A549 (cell line): ENCODE measurements at regions not wholly inside any gene's neighbourhood (a gene's known extent, or its start where the extent isn't known, plus 50 kb on each side); places are given as distances from the start of the nearest gene placed in this dataset.

Source experiments
- ATAC-seq, 2 experiments: fragments of 200-7000 bp in 1 of 2; fragments of >200 bp in 1 of 2; cut with Nextera tagmentation in 1 of 2; cut with Tn5 transposase in 1 of 2; 3 replicates each; pipeline versions ENCODE4 v1.8.0 to v1.9.1; 2018 to 2020; ENCODE audit warnings: mild to moderate bottlenecking in 1 of 2, moderate library complexity in 1 of 2
- CTCF ChIA-PET: fragments of 300-600 bp; sonication (Branson Sonifier 250); formaldehyde crosslinking; extraction: SDS; loops from one replicate; lab custom pipeline; 2021; ENCODE audit warnings: antibody characterized with exemption, inconsistent platforms; lab: Yijun Ruan, JAX
- POLR2A ChIA-PET: fragments of 350-600 bp; formaldehyde crosslinking; extraction: SDS; loops from one replicate; lab custom pipeline; 2021; ENCODE audit warnings: antibody characterized with exemption, inconsistent platforms; lab: Yijun Ruan, JAX
- DNase-seq, 2 experiments: peaks; one replicate each; pipeline versions ENCODE4 v3.0.0 to v3.0.0-alpha.2; 2011 to 2016; ENCODE audit warnings: low read depth in 1 of 2, low spot score in 1 of 2
- FAIRE-seq: peaks from 2 replicates; lab custom pipeline; 2011; peaks lifted over from hg19 to GRCh38; lab: Jason Lieb, UNC
- H3K27ac ChIP-seq, 2 experiments: fragments of >200 bp; sonication (Bioruptor Twin); formaldehyde crosslinking; 3 replicates each; pipeline ENCODE4 v1.5.1; 2016 to 2017
- H3K4me1 ChIP-seq: fragments of >200 bp; sonication (Bioruptor Twin); formaldehyde crosslinking; 3 replicates; pipeline ENCODE4 v1.6.1; 2016
- H3K4me2 ChIP-seq: fragments of >200 bp; sonication (Bioruptor Twin); formaldehyde crosslinking; 3 replicates; pipeline ENCODE4 v1.6.1; 2016
- H3K4me3 ChIP-seq: fragments of >200 bp; sonication (Bioruptor Twin); formaldehyde crosslinking; 3 replicates; pipeline ENCODE4 v1.5.1; 2016
- H3K9me3 ChIP-seq: fragments of >200 bp; sonication (Bioruptor Twin); formaldehyde crosslinking; 3 replicates; pipeline ENCODE4 v1.6.1; 2016
- CBX8 ChIP-seq: fragments of 200-600 bp; sonication (generic); IDR thresholded peaks from 2 replicates; pipeline ENCODE4 v1.6.1; 2016
- CEBPB ChIP-seq, 2 experiments: fragments of >200 bp in 1 of 2; sonication (Bioruptor Twin) in 1 of 2; formaldehyde crosslinking in 1 of 2; IDR thresholded peaks; 2 replicates each; pipeline ENCODE4 v1.6.1; 2012 to 2016
- CHD2 ChIP-seq: fragments of 150-350 bp; IDR thresholded peaks from 2 replicates; pipeline ENCODE4 v1.6.1; 2014; ENCODE audit warnings: low read length; ENCODE audit not compliant: partially characterized antibody
- CHD4 ChIP-seq: fragments of 200-600 bp; sonication (generic); IDR thresholded peaks from 2 replicates; pipeline ENCODE4 v1.6.1; 2016; ENCODE audit warnings: antibody characterized with exemption, mild to moderate bottlenecking, borderline replicate concordance
- EHMT2 ChIP-seq: fragments of 200-600 bp; sonication (generic); IDR thresholded peaks from 2 replicates; pipeline ENCODE4 v1.6.1; 2016; ENCODE audit warnings: antibody characterized with exemption, low read depth, mild to moderate bottlenecking, moderate library complexity
- ELK1 ChIP-seq: fragments of 150-350 bp; IDR thresholded peaks from 2 replicates; pipeline ENCODE4 v1.6.1; 2014; ENCODE audit warnings: low read depth, mild to moderate bottlenecking, low read length
- EP300 ChIP-seq, 2 experiments: fragments of >200 bp; sonication (Bioruptor Twin); formaldehyde crosslinking; IDR thresholded peaks; 2 replicates in 1 of 2; 3 replicates in 1 of 2; pipeline ENCODE4 v1.6.1; 2016 to 2017
- FOSB ChIP-seq: fragments of 250-450 bp; sonication (Bioruptor Pico); IDR thresholded peaks from 2 replicates; pipeline ENCODE4 v1.5.0; 2020; ENCODE audit warnings: mild to moderate bottlenecking, moderate library complexity
- HDAC2 ChIP-seq: fragments of 200-600 bp; sonication (generic); IDR thresholded peaks from 2 replicates; pipeline ENCODE4 v1.6.1; 2016
- HES2 ChIP-seq: fragments of >200 bp; sonication (Bioruptor Twin); formaldehyde crosslinking; IDR thresholded peaks from 2 replicates; pipeline ENCODE4 v1.6.1; 2016
- HMGXB4 ChIP-seq: fragments of 250-450 bp; sonication (Bioruptor Pico); IDR thresholded peaks from 2 replicates; pipeline ENCODE4 v1.5.0; 2021; ENCODE audit warnings: mild to moderate bottlenecking, moderate library complexity, borderline replicate concordance
- HOXA7 ChIP-seq: fragments of 250-450 bp; sonication (Bioruptor Pico); IDR thresholded peaks from 2 replicates; pipeline ENCODE4 v1.5.0; 2020; ENCODE audit warnings: mild to moderate bottlenecking, moderate library complexity
- MAFK ChIP-seq: fragments of 450-650 bp; IDR thresholded peaks from 2 replicates; pipeline ENCODE4 v1.6.1; 2014; ENCODE audit not compliant: partially characterized antibody
- MYC ChIP-seq: IDR thresholded peaks from 2 replicates; pipeline ENCODE4 v1.6.1; 2012; ENCODE audit warnings: mild to moderate bottlenecking, inconsistent platforms, low read length, improper control_type of control experiment, borderline replicate concordance
- NR3C1 ChIP-seq: fragments of >200 bp; sonication (Bioruptor Twin); formaldehyde crosslinking; IDR thresholded peaks from 3 replicates; pipeline ENCODE4 v1.6.1; 2017
- POLR2A ChIP-seq: IDR thresholded peaks from 2 replicates; pipeline ENCODE4 v1.6.1; 2012; ENCODE audit warnings: mild to moderate bottlenecking, low read length
- RAD21 ChIP-seq, 2 experiments: fragments of >200 bp in 1 of 2; sonication (Bioruptor Twin) in 1 of 2; formaldehyde crosslinking in 1 of 2; IDR thresholded peaks in 1 of 2; conservative IDR thresholded peaks in 1 of 2; 2 replicates in 1 of 2; 3 replicates in 1 of 2; pipeline ENCODE4 v1.6.1; 2012 to 2018; ENCODE audit warnings: inconsistent platforms in 1 of 2
- RCOR1 ChIP-seq: fragments of 150-350 bp; IDR thresholded peaks from 2 replicates; pipeline ENCODE4 v1.6.1; 2014; ENCODE audit warnings: antibody characterized with exemption, low read length, low read depth
- SMC3 ChIP-seq: fragments of >200 bp; sonication (Bioruptor Twin); formaldehyde crosslinking; IDR thresholded peaks from 3 replicates; pipeline ENCODE4 v1.6.1; 2018; ENCODE audit warnings: inconsistent platforms
- SREBF2 ChIP-seq: fragments of 450-650 bp; IDR thresholded peaks from 2 replicates; pipeline ENCODE4 v1.6.1; 2014; ENCODE audit warnings: mild to moderate bottlenecking, moderate library complexity
- TFCP2L1 ChIP-seq: fragments of 250-450 bp; sonication (Bioruptor Pico); IDR thresholded peaks from 2 replicates; pipeline ENCODE4 v1.5.0; 2021; ENCODE audit warnings: mild to moderate bottlenecking
- TP53 ChIP-seq: fragments of 250-450 bp; sonication (Bioruptor Pico); IDR thresholded peaks from 2 replicates; pipeline ENCODE4 v1.5.0; 2021; ENCODE audit warnings: mild to moderate bottlenecking, moderate library complexity
- ZFP36 ChIP-seq: fragments of 450-650 bp; IDR thresholded peaks from 2 replicates; pipeline ENCODE4 v1.6.1; 2014; ENCODE audit warnings: borderline replicate concordance; ENCODE audit not compliant: partially characterized antibody
- WGBS: methylation state at CpG from one replicate; pipeline ENCODE4 v1.1.6; 2017; ENCODE audit errors: missing lambda C conversion rate; 5-methylcytosine and 5-hydroxymethylcytosine counted together
- TF ChIP-seq, protein P1 (sequence below): fragments of 200-600 bp; sonication (generic); IDR thresholded peaks from 2 replicates; pipeline ENCODE4 v1.6.1; 2016; ENCODE audit warnings: antibody characterized with exemption, mild to moderate bottlenecking, moderate library complexity
- TF ChIP-seq, protein P2 (sequence below): fragments of >200 bp; sonication (Bioruptor Twin); formaldehyde crosslinking; IDR thresholded peaks from 3 replicates; pipeline ENCODE4 v1.5.1; 2016

DNA sequence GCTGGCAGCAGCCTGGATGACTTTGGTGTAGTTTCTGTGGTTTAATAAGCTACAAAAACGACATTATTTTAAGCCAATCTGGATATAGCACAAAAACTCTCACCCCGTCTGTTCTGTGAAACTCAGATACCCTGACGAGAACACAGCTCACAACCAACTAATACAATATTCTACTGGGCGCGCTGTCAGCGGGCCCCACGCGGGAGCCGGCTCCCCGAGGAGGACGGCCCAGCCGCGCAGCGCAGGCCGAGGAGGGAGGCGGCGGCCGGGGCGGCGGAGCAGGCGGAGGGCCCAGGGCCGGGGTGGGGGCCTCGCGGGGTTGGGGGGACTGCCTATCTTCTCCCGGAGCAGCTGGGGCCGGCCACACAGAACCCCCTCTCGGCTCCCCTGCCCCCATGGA, 87.2 kb upstream of the POU3F1 start:
- no peak overlapping the region for H3K4me2 ChIP-seq
- DNase-seq (no peak), FAIRE-seq (no peak), ATAC-seq (no peak)
- TF ChIP-seq MAFK = no peak
- no peak for TF ChIP-seq HOXA7 (CRISPR knock-in tag)
- no peak for TF ChIP-seq ELK1
- TF ChIP-seq ZFP36 = no peak
- TF ChIP-seq POLR2A = no peak
- TF ChIP-seq TFCP2L1 (CRISPR knock-in tag) = no peak
- no peak for TF ChIP-seq SREBF2
- no peak for TF ChIP-seq TP53 (CRISPR knock-in tag)
- no peak for TF ChIP-seq EHMT2
- TF ChIP-seq RAD21 (conservative IDR thresholded peaks at IDR 0.05 in 1 of 2, IDR thresholded peaks at IDR 0.05 in 1 of 2) = no peak
- TF ChIP-seq SMC3 = no peak
- ChIA-PET CTCF (no interaction called here), POLR2A (no interaction called here)
- no peak overlapping the region for H3K27ac ChIP-seq
- WGBS = 59% methylated on average over 7 of the region's 27 CpGs
- H3K9me3 ChIP-seq = no peaks in the 10 kb centered on the region
- H3K4me3 ChIP-seq = no peak overlapping the region
- H3K4me1 ChIP-seq = peaks cover 8% of the 10 kb centered on the region

DNA sequence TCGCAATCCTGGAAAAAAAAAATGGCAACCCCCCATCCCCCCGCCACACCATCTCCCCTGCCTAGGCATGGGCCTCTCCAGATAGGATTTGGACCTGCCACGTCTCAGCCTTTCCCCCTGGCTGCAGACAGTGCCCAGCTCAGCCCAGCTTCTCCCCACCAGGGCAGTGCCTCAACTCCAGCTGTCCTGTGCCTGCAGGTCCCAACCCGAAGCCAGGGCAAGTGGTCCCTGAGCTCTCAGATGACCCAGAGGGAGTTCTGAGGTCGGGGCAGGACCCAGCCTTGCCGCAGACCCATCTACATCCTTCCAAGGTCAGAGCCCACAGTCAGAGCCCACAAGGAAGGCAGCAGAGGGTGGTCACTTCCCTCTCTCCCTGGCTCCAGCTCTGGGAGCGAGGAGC, 86.7 kb upstream of the POU3F1 start:
- POLR2A ChIA-PET = no interaction called here
- no peak for TF ChIP-seq CHD2
- no peak for TF ChIP-seq MYC
- no peak for TF ChIP-seq FOSB (CRISPR knock-in tag)
- no peak for TF ChIP-seq HMGXB4 (CRISPR knock-in tag)
- TF ChIP-seq EP300 (IDR thresholded peaks at IDR 0.05) = no peak
- no peak for TF ChIP-seq CBX8
- TF ChIP-seq TFCP2L1 (CRISPR knock-in tag) = no peak
- TF ChIP-seq HES2 = no peak
- no peak for TF ChIP-seq RCOR1
- TF ChIP-seq ZFP36 = no peak
- TF ChIP-seq, protein P1, sequence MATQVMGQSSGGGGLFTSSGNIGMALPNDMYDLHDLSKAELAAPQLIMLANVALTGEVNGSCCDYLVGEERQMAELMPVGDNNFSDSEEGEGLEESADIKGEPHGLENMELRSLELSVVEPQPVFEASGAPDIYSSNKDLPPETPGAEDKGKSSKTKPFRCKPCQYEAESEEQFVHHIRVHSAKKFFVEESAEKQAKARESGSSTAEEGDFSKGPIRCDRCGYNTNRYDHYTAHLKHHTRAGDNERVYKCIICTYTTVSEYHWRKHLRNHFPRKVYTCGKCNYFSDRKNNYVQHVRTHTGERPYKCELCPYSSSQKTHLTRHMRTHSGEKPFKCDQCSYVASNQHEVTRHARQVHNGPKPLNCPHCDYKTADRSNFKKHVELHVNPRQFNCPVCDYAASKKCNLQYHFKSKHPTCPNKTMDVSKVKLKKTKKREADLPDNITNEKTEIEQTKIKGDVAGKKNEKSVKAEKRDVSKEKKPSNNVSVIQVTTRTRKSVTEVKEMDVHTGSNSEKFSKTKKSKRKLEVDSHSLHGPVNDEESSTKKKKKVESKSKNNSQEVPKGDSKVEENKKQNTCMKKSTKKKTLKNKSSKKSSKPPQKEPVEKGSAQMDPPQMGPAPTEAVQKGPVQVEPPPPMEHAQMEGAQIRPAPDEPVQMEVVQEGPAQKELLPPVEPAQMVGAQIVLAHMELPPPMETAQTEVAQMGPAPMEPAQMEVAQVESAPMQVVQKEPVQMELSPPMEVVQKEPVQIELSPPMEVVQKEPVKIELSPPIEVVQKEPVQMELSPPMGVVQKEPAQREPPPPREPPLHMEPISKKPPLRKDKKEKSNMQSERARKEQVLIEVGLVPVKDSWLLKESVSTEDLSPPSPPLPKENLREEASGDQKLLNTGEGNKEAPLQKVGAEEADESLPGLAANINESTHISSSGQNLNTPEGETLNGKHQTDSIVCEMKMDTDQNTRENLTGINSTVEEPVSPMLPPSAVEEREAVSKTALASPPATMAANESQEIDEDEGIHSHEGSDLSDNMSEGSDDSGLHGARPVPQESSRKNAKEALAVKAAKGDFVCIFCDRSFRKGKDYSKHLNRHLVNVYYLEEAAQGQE = no peak
- no peak for TF ChIP-seq CEBPB (IDR thresholded peaks at IDR 0.05)
- no peak for TF ChIP-seq SREBF2
- TF ChIP-seq, protein P2, sequence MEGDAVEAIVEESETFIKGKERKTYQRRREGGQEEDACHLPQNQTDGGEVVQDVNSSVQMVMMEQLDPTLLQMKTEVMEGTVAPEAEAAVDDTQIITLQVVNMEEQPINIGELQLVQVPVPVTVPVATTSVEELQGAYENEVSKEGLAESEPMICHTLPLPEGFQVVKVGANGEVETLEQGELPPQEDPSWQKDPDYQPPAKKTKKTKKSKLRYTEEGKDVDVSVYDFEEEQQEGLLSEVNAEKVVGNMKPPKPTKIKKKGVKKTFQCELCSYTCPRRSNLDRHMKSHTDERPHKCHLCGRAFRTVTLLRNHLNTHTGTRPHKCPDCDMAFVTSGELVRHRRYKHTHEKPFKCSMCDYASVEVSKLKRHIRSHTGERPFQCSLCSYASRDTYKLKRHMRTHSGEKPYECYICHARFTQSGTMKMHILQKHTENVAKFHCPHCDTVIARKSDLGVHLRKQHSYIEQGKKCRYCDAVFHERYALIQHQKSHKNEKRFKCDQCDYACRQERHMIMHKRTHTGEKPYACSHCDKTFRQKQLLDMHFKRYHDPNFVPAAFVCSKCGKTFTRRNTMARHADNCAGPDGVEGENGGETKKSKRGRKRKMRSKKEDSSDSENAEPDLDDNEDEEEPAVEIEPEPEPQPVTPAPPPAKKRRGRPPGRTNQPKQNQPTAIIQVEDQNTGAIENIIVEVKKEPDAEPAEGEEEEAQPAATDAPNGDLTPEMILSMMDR = no peak
- no peak for TF ChIP-seq POLR2A
- no peak for TF ChIP-seq NR3C1
- TF ChIP-seq CHD4 = no peak
- no peak for TF ChIP-seq HDAC2
- DNase-seq (no peak), ATAC-seq (no peak), FAIRE-seq (no peak)
- Histone ChIP-seq H3K4me1 (peaks cover 4% of the 10 kb centered on the region), H3K4me3 (no peak overlapping the region), H3K9me3 (no peaks in the 10 kb centered on the region), H3K27ac (no peak overlapping the region), H3K4me2 (no peak overlapping the region)
- CTCF ChIA-PET = no interaction called here
- WGBS = 66% methylated on average over 3 of the region's 7 CpGs
